SK-N-SH (cell line): ENCODE measurements at regions not wholly inside any gene's neighbourhood (a gene's known extent, or its start where the extent isn't known, plus 50 kb on each side); places are given as distances from the start of the nearest gene placed in this dataset.

Experiments
- CTCF ChIA-PET: fragments of 300-600, 350-600 bp; formaldehyde crosslinking; extraction: SDS; loops from one replicate; lab custom pipeline; 2021; lab: Yijun Ruan, JAX
- POLR2A ChIA-PET: fragments of 350-600 bp; sonication (Branson Sonifier 250); formaldehyde crosslinking; extraction: SDS; loops from one replicate; lab custom pipeline; 2020; ENCODE audit warnings: antibody characterized with exemption, inconsistent platforms; lab: Yijun Ruan, JAX
- DNase-seq: peaks from one replicate; pipeline ENCODE4 v3.0.0; 2012
- H2AFZ ChIP-seq: fragments of 200-600 bp; sonication (generic); 2 replicates; pipeline ENCODE4 v1.8.1; 2016; ENCODE audit warnings: antibody characterized with exemption, mild to moderate bottlenecking, low read depth
- H3F3A ChIP-seq: fragments of 200-600 bp; sonication (generic); replicated peaks from 2 replicates; pipeline ENCODE3; 2016; ENCODE audit warnings: antibody characterized with exemption, mild to moderate bottlenecking; ENCODE audit not compliant: insufficient read depth
- H3K27ac ChIP-seq, 2 experiments: fragments of 200-500 bp in 1 of 2; fragments of 200-600 bp in 1 of 2; sonication (Bioruptor generic) in 1 of 2; sonication (generic), shearing (Covaris generic) in 1 of 2; 2 replicates each; pipeline versions ENCODE4 v1.5.1 to v1.6.1; 2014 to 2016; ENCODE audit warnings: low read depth in 2 of 2, inconsistent platforms in 1 of 2, low read length in 1 of 2, mild to moderate bottlenecking in 1 of 2, mixed read lengths in 1 of 2
- H3K27me3 ChIP-seq: fragments of 200-600 bp; sonication (generic), shearing (Covaris generic); 2 replicates; pipeline ENCODE4 v1.6.1; 2016; ENCODE audit warnings: mixed run types; ENCODE audit not compliant: insufficient read depth
- H3K36me3 ChIP-seq, 2 experiments: fragments of 200-500 bp in 1 of 2; fragments of 200-600 bp in 1 of 2; sonication (Bioruptor generic) in 1 of 2; sonication (generic) in 1 of 2; replicated peaks in 1 of 2; 2 replicates each; pipeline versions ENCODE3 to v1.5.1; 2014 to 2016; ENCODE audit warnings: low read length in 1 of 2, mild to moderate bottlenecking in 1 of 2; ENCODE audit not compliant: insufficient read depth in 2 of 2, control insufficient read depth in 1 of 2
- H3K4me1 ChIP-seq, 2 experiments: fragments of 200-500 bp in 1 of 2; fragments of 200-600 bp in 1 of 2; sonication (Bioruptor generic) in 1 of 2; sonication (generic), shearing (Covaris generic) in 1 of 2; 2 replicates each; pipeline versions ENCODE4 v1.5.1 to v1.6.1; 2014 to 2016; ENCODE audit warnings: low read depth in 1 of 2, low read length in 1 of 2, mixed run types in 1 of 2; ENCODE audit not compliant: insufficient read depth in 2 of 2, control insufficient read depth in 1 of 2
- H3K4me2 ChIP-seq: fragments of 200-600 bp; sonication (generic), shearing (Covaris generic); 2 replicates; pipeline ENCODE4 v1.6.1; 2017; ENCODE audit warnings: mixed run types
- H3K4me3 ChIP-seq, 2 experiments: fragments of 200-500 bp in 1 of 2; fragments of 200-600 bp in 1 of 2; sonication (Bioruptor generic) in 1 of 2; sonication (generic), shearing (Covaris generic) in 1 of 2; 2 replicates each; pipeline versions ENCODE4 v1.5.1 to v1.8.1; 2014 to 2016; ENCODE audit warnings: low read depth in 2 of 2, inconsistent platforms in 1 of 2, low read length in 1 of 2, mild to moderate bottlenecking in 1 of 2, mixed read lengths in 1 of 2, moderate library complexity in 1 of 2
- H3K79me2 ChIP-seq: fragments of 200-600 bp; sonication (generic); 2 replicates; pipeline ENCODE4 v1.8.1; 2017; ENCODE audit warnings: mild to moderate bottlenecking; ENCODE audit not compliant: insufficient read depth
- H3K9ac ChIP-seq: fragments of 200-600 bp; sonication (generic); 2 replicates; pipeline ENCODE4 v1.6.1; 2017; ENCODE audit warnings: mixed run types
- H3K9me2 ChIP-seq: fragments of 200-600 bp; sonication (generic); 2 replicates; pipeline ENCODE4 v1.6.1; 2017; ENCODE audit warnings: mixed run types
- H3K9me3 ChIP-seq: fragments of 200-600 bp; sonication (generic); 2 replicates; pipeline ENCODE4 v1.6.1; 2017; ENCODE audit warnings: mixed run types, mild to moderate bottlenecking, moderate library complexity
- H4K20me1 ChIP-seq: fragments of 200-600 bp; sonication (generic); 2 replicates; pipeline ENCODE4 v1.6.1; 2017; ENCODE audit warnings: mild to moderate bottlenecking, mixed run types; ENCODE audit not compliant: insufficient read depth
- CHD2 ChIP-seq: fragments of 150-350 bp; IDR thresholded peaks from 2 replicates; pipeline ENCODE4 v1.6.1; 2018; ENCODE audit warnings: low read length; ENCODE audit not compliant: partially characterized antibody
- ELF1 ChIP-seq: IDR thresholded peaks from 2 replicates; pipeline ENCODE4 v1.4.0; 2012
- FOXM1 ChIP-seq: IDR thresholded peaks from 2 replicates; pipeline ENCODE4 v1.4.0; 2012; ENCODE audit warnings: low read depth, mild to moderate bottlenecking
- GATA2 ChIP-seq: sonication (generic); formaldehyde crosslinking; IDR thresholded peaks from 2 replicates; pipeline ENCODE4 v1.5.0; 2020; ENCODE audit warnings: mild to moderate bottlenecking, missing genetic modification reagents
- MEF2A ChIP-seq: IDR thresholded peaks from 2 replicates; pipeline ENCODE4 v1.4.0; 2012; ENCODE audit warnings: low read depth, borderline replicate concordance
- MXI1 ChIP-seq: IDR thresholded peaks from 2 replicates; pipeline ENCODE4 v1.6.1; 2012; ENCODE audit warnings: mild to moderate bottlenecking, low read depth, low read length, improper control_type of control experiment
- NFIC ChIP-seq: IDR thresholded peaks from 2 replicates; pipeline ENCODE4 v1.4.0; 2012; ENCODE audit warnings: borderline replicate concordance
- NRF1 ChIP-seq: IDR thresholded peaks from 2 replicates; pipeline ENCODE4 v1.6.1; 2012; ENCODE audit warnings: low read depth, mild to moderate bottlenecking, low read length
- POLR2AphosphoS5 ChIP-seq: IDR thresholded peaks from 2 replicates; pipeline ENCODE4 v1.6.1; 2012; ENCODE audit warnings: low read depth, low read length
- RAD21 ChIP-seq: IDR thresholded peaks from 2 replicates; pipeline ENCODE4 v1.6.1; 2012; ENCODE audit warnings: mild to moderate bottlenecking, low read length
- RCOR1 ChIP-seq: fragments of 150-350 bp; IDR thresholded peaks from 2 replicates; pipeline ENCODE4 v1.6.1; 2017; ENCODE audit warnings: antibody characterized with exemption, low read length
- TAF1 ChIP-seq: IDR thresholded peaks from 2 replicates; pipeline ENCODE4 v1.6.1; 2012; ENCODE audit warnings: low read depth, mild to moderate bottlenecking, low read length, moderate library complexity, borderline replicate concordance
- TEAD4 ChIP-seq: IDR thresholded peaks from 2 replicates; pipeline ENCODE4 v1.4.0; 2012; ENCODE audit warnings: mild to moderate bottlenecking, borderline replicate concordance; ENCODE audit not compliant: insufficient read depth
- YY1 ChIP-seq: IDR thresholded peaks from 2 replicates; pipeline ENCODE4 v1.4.0; 2012; ENCODE audit warnings: low read depth, mild to moderate bottlenecking
- WGBS: methylation state at CpG from one replicate; pipeline ENCODE4 v1.1.6; 2017; ENCODE audit warnings: low lambda C conversion rate; 5-methylcytosine and 5-hydroxymethylcytosine counted together
- TF ChIP-seq, protein P1 (sequence below): IDR thresholded peaks from 2 replicates; pipeline ENCODE4 v1.6.1; 2012; ENCODE audit warnings: mild to moderate bottlenecking, low read depth, low read length, moderate library complexity
- TF ChIP-seq, protein P2 (sequence below): fragments of 200-600 bp; sonication (generic); IDR thresholded peaks from 2 replicates; pipeline ENCODE4 v1.6.1; 2017; ENCODE audit warnings: antibody characterized with exemption, mild to moderate bottlenecking, moderate library complexity
- TF ChIP-seq, protein P3 (sequence below): fragments of 150-350 bp; IDR thresholded peaks from 2 replicates; pipeline ENCODE4 v1.6.1; 2017; ENCODE audit warnings: antibody characterized with exemption, low read length, low read depth, borderline replicate concordance
- TF ChIP-seq, protein P4 (sequence below): IDR thresholded peaks from 2 replicates; pipeline ENCODE4 v1.4.0; 2012; ENCODE audit warnings: low read depth
- TF ChIP-seq, protein P5 (sequence below): IDR thresholded peaks from 2 replicates; pipeline ENCODE4 v1.4.0; 2012; ENCODE audit warnings: low read depth, borderline replicate concordance
- TF ChIP-seq, protein P6 (sequence below): fragments of 150-350 bp; IDR thresholded peaks from 2 replicates; pipeline ENCODE4 v1.6.1; 2016; ENCODE audit warnings: mild to moderate bottlenecking, low read depth, low read length

DNA sequence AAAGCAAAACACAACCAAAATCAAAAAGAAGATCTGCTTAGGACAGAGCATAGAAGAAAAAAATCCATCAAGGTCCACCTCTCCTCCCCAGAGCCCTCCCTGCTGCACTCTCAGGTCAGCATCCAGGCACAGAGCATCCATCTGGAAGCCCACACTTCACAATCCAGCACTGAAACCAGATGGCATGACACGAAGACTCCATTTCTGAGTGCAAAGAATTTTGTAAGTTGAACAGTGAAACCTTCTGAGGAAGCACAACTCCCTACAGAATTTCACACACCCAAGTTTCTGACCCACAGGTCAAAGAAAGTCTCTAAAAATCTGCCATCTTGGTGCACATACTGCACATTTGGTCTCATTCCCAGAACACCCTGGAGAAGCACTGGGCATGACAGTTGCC lies 128.8 kb upstream of the STXBP5 start (continued):
- TF ChIP-seq, protein P1, sequence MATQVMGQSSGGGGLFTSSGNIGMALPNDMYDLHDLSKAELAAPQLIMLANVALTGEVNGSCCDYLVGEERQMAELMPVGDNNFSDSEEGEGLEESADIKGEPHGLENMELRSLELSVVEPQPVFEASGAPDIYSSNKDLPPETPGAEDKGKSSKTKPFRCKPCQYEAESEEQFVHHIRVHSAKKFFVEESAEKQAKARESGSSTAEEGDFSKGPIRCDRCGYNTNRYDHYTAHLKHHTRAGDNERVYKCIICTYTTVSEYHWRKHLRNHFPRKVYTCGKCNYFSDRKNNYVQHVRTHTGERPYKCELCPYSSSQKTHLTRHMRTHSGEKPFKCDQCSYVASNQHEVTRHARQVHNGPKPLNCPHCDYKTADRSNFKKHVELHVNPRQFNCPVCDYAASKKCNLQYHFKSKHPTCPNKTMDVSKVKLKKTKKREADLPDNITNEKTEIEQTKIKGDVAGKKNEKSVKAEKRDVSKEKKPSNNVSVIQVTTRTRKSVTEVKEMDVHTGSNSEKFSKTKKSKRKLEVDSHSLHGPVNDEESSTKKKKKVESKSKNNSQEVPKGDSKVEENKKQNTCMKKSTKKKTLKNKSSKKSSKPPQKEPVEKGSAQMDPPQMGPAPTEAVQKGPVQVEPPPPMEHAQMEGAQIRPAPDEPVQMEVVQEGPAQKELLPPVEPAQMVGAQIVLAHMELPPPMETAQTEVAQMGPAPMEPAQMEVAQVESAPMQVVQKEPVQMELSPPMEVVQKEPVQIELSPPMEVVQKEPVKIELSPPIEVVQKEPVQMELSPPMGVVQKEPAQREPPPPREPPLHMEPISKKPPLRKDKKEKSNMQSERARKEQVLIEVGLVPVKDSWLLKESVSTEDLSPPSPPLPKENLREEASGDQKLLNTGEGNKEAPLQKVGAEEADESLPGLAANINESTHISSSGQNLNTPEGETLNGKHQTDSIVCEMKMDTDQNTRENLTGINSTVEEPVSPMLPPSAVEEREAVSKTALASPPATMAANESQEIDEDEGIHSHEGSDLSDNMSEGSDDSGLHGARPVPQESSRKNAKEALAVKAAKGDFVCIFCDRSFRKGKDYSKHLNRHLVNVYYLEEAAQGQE, result no peak

GRCh38 chr6:147077251-147077650 lies 127.0 kb upstream of the STXBP5 start:
- H3K27ac ChIP-seq, result no peak overlapping the region
- 90% methylated on average over 5 of the region's 5 CpGs for WGBS
- no peaks in the 10 kb centered on the region for H3K36me3 ChIP-seq
- no peaks in the 10 kb centered on the region for H3K4me1 ChIP-seq
- H3K27me3 ChIP-seq, result no peaks in the 10 kb centered on the region
- H3K4me2 ChIP-seq, result no peak overlapping the region
- H3K9me2 ChIP-seq, result no peaks in the 10 kb centered on the region
- H3K9ac ChIP-seq, result no peak overlapping the region
- H3K4me3 ChIP-seq, result no peak overlapping the region
- no peaks in the 10 kb centered on the region for H3K79me2 ChIP-seq
- no peaks in the 10 kb centered on the region for H4K20me1 ChIP-seq
- CTCF ChIA-PET, result no interaction called here
- TF ChIP-seq, protein P1, result no peak
- no peak for TF ChIP-seq YY1
- no peak for TF ChIP-seq NFIC
- no peak for TF ChIP-seq RCOR1
- TF ChIP-seq, protein P2, sequence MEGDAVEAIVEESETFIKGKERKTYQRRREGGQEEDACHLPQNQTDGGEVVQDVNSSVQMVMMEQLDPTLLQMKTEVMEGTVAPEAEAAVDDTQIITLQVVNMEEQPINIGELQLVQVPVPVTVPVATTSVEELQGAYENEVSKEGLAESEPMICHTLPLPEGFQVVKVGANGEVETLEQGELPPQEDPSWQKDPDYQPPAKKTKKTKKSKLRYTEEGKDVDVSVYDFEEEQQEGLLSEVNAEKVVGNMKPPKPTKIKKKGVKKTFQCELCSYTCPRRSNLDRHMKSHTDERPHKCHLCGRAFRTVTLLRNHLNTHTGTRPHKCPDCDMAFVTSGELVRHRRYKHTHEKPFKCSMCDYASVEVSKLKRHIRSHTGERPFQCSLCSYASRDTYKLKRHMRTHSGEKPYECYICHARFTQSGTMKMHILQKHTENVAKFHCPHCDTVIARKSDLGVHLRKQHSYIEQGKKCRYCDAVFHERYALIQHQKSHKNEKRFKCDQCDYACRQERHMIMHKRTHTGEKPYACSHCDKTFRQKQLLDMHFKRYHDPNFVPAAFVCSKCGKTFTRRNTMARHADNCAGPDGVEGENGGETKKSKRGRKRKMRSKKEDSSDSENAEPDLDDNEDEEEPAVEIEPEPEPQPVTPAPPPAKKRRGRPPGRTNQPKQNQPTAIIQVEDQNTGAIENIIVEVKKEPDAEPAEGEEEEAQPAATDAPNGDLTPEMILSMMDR, result no peak
- TF ChIP-seq TAF1, result no peak
- TF ChIP-seq GATA2 (CRISPR knock-in tag), result no peak
- TF ChIP-seq ELF1, result no peak
- TF ChIP-seq MEF2A, result no peak
- TF ChIP-seq, protein P3, sequence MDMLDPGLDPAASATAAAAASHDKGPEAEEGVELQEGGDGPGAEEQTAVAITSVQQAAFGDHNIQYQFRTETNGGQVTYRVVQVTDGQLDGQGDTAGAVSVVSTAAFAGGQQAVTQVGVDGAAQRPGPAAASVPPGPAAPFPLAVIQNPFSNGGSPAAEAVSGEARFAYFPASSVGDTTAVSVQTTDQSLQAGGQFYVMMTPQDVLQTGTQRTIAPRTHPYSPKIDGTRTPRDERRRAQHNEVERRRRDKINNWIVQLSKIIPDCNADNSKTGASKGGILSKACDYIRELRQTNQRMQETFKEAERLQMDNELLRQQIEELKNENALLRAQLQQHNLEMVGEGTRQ, result no peak
- no peak for TF ChIP-seq CHD2
- TF ChIP-seq, protein P4, sequence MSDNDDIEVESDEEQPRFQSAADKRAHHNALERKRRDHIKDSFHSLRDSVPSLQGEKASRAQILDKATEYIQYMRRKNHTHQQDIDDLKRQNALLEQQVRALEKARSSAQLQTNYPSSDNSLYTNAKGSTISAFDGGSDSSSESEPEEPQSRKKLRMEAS, result no peak
- TF ChIP-seq, protein P5, sequence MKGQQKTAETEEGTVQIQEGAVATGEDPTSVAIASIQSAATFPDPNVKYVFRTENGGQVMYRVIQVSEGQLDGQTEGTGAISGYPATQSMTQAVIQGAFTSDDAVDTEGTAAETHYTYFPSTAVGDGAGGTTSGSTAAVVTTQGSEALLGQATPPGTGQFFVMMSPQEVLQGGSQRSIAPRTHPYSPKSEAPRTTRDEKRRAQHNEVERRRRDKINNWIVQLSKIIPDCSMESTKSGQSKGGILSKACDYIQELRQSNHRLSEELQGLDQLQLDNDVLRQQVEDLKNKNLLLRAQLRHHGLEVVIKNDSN, result no peak
- no peak for TF ChIP-seq RAD21
- TF ChIP-seq, protein P6, sequence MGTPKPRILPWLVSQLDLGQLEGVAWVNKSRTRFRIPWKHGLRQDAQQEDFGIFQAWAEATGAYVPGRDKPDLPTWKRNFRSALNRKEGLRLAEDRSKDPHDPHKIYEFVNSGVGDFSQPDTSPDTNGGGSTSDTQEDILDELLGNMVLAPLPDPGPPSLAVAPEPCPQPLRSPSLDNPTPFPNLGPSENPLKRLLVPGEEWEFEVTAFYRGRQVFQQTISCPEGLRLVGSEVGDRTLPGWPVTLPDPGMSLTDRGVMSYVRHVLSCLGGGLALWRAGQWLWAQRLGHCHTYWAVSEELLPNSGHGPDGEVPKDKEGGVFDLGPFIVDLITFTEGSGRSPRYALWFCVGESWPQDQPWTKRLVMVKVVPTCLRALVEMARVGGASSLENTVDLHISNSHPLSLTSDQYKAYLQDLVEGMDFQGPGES, result no peak
- TF ChIP-seq POLR2AphosphoS5, result no peak
- TF ChIP-seq MXI1, result no peak
- TF ChIP-seq NRF1, result no peak
- TF ChIP-seq TEAD4, result no peak
- no peak for TF ChIP-seq FOXM1
- TF ChIP-seq, all 33 proteins: peak for 0
- H2AFZ ChIP-seq, result no peak overlapping the region
- POLR2A ChIA-PET, result no interaction called here
- H3K9me3 ChIP-seq, result no peaks in the 10 kb centered on the region
- no peaks in the 10 kb centered on the region for H3F3A ChIP-seq
- no peak for DNase-seq
